Activated B cell treated with CpG ODN at 0.5 μM for 24 hours (primary cell): ENCODE measurements at regions not wholly inside any gene's neighbourhood (a gene's known extent, or its start where the extent isn't known, plus 50 kb on each side); places are given as distances from the start of the nearest gene placed in this dataset.

Experiments
- ATAC-seq: fragments of 200-7000 bp; cut with Tn5 transposase; one replicate; pipeline ENCODE4 v1.10.0; 2021; ENCODE audit warnings: low read depth, mild to moderate bottlenecking, moderate library complexity
- CTCF ChIA-PET: fragments of 350-600 bp; sonication (Branson Sonifier 250); formaldehyde crosslinking; loops from one replicate; lab custom pipeline; 2021; ENCODE audit warnings: antibody characterized with exemption; lab: Charles Lee
- POLR2A ChIA-PET: fragments of 350-600 bp; sonication (Branson Sonifier 250); formaldehyde crosslinking; loops from one replicate; lab custom pipeline; 2021; ENCODE audit warnings: antibody characterized with exemption; lab: Charles Lee
- DNase-seq: peaks from one replicate; pipeline ENCODE4 v3.0.0; 2022
- H3K27ac Mint-ChIP-seq: one replicate; pipeline ENCODE4 v1.8.0; 2020; ENCODE audit warnings: mixed read lengths
- H3K27me3 Mint-ChIP-seq: one replicate; pipeline ENCODE4 v1.8.0; 2021; ENCODE audit warnings: mixed read lengths
- H3K36me3 Mint-ChIP-seq: one replicate; pipeline ENCODE4 v1.8.0; 2021; ENCODE audit warnings: low read depth, mixed read lengths
- H3K4me1 Mint-ChIP-seq: one replicate; pipeline ENCODE4 v1.8.0; 2021; ENCODE audit warnings: mixed read lengths
- H3K4me3 Mint-ChIP-seq: one replicate; pipeline ENCODE4 v1.8.0; 2020; ENCODE audit warnings: mild to moderate bottlenecking, mixed read lengths
- H3K9me3 Mint-ChIP-seq: one replicate; pipeline ENCODE4 v1.8.0; 2020; ENCODE audit warnings: mixed read lengths
- intact Hi-C: fragments of 100-400 bp; cut with micrococcal nuclease; formaldehyde crosslinking; loops from one replicate; pipeline ENCODE4 v1.15.1; 2024
- TF ChIP-seq, protein P1 (sequence below): fragments of 200-600 bp; IDR thresholded peaks from one replicate; pipeline ENCODE4 v1.8.0; 2022; ENCODE audit warnings: antibody characterized with exemption, mild to moderate bottlenecking

DNA sequence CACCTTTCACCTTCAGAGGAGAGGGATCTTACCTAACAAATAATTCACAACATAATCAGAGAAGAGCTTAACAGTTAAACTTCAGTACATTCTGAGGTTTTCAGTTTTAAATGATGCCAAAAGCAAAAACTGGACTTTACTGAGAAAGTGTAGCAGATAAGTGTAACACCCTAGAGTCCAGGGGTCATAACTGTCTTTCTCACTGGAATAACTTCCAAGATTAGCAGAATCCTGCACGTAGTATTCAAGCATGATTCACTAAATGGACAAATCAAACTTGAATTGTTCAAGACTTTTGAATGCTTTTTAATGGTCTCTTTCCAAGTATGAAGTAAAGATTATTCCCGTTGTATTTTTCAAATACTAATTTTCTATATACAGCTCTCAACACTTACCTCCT, 180.1 kb upstream of the NREP start:
- Mint-ChIP-seq H3K27ac (no peak overlapping the region), H3K9me3 (no peaks in the 10 kb centered on the region), H3K36me3 (no peaks in the 10 kb centered on the region), H3K4me1 (no peaks in the 10 kb centered on the region), H3K27me3 (no peaks in the 10 kb centered on the region), H3K4me3 (no peak overlapping the region)
- ATAC-seq (no peak), DNase-seq (no peak)
- TF ChIP-seq, protein P1, sequence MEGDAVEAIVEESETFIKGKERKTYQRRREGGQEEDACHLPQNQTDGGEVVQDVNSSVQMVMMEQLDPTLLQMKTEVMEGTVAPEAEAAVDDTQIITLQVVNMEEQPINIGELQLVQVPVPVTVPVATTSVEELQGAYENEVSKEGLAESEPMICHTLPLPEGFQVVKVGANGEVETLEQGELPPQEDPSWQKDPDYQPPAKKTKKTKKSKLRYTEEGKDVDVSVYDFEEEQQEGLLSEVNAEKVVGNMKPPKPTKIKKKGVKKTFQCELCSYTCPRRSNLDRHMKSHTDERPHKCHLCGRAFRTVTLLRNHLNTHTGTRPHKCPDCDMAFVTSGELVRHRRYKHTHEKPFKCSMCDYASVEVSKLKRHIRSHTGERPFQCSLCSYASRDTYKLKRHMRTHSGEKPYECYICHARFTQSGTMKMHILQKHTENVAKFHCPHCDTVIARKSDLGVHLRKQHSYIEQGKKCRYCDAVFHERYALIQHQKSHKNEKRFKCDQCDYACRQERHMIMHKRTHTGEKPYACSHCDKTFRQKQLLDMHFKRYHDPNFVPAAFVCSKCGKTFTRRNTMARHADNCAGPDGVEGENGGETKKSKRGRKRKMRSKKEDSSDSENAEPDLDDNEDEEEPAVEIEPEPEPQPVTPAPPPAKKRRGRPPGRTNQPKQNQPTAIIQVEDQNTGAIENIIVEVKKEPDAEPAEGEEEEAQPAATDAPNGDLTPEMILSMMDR, result no peak
- ChIA-PET CTCF (no interaction called here), POLR2A (no interaction called here)
- intact Hi-C loops, result no loop called here

DNA sequence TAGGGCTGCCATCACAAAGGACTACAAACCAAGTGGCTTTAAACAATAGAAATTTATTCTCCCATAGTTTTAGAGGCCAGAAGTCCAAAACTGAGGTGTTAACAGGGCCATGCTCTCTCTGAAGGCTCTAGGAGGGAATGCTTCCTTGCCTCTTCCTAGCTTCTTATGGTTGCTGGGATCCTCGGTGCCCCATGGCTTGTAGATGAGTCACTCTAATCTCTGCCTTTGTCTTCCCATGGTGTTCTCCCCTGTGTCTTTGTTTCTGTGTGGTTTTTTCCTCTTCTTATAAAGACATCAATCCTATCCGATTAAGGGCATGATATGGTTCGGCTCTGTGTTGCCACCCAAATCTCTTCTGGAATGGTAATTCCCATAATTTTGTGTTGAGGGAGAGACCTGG, 178.8 kb upstream of the NREP start:
- TF ChIP-seq, protein P1, result no peak
- no peak for DNase-seq
- no peak overlapping the region for H3K27ac Mint-ChIP-seq
- POLR2A ChIA-PET, result no interaction called here
- intact Hi-C loops, result no loop called here
- no peak for ATAC-seq
- H3K36me3 Mint-ChIP-seq, result no peaks in the 10 kb centered on the region
- CTCF ChIA-PET, result no interaction called here
- H3K4me3 Mint-ChIP-seq, result no peak overlapping the region
- H3K27me3 Mint-ChIP-seq, result no peaks in the 10 kb centered on the region
- H3K4me1 Mint-ChIP-seq, result no peaks in the 10 kb centered on the region
- H3K9me3 Mint-ChIP-seq, result no peaks in the 10 kb centered on the region

DNA sequence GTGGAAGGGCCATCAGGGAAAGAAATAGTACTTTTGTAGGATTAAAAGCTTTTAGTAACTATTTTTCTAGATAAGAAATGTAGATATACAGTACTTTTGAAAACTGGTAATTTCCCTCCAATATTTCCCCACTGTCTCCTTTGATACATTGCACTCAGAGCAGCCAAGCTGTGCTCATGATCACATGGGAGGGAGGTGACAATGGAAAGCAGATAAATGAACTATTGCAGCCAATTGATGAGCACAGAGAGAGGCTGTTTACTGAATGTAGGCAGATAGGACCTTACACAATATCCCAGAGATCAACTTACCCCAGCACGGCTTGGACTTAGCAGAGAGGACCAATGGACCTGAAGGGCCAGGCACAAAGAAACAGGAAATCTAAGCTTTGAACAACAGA, 178.0 kb upstream of the NREP start:
- CTCF ChIA-PET, result no interaction called here

DNA sequence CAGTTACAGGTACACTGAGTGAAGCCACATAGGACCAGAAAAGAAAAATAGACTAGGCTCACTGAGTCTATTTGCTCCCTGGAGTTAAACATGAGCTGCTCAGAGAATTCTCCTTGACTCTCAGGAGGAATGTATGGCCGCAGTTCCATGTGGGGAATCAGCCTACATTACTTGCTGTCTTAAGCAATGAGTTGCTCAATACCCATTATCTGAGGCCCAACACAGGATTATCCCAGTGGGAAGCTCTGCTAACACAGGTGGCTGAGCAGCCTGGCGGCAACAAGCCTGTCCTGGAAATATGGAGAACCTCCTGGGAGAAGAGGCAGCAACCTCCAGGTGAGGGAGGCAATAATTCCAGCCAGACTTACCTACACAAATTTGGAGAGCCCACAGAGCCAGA, 177.5 kb upstream of the NREP start:
- no peaks in the 10 kb centered on the region for H3K27me3 Mint-ChIP-seq
- ChIA-PET CTCF (no interaction called here), POLR2A (no interaction called here)
- intact Hi-C loops, result no loop called here
- ATAC-seq, result no peak
- H3K4me3 Mint-ChIP-seq, result no peak overlapping the region
- H3K36me3 Mint-ChIP-seq, result no peaks in the 10 kb centered on the region
- H3K9me3 Mint-ChIP-seq, result no peaks in the 10 kb centered on the region
- H3K27ac Mint-ChIP-seq, result no peak overlapping the region
- TF ChIP-seq, protein P1, result no peak
- no peak for DNase-seq
- no peaks in the 10 kb centered on the region for H3K4me1 Mint-ChIP-seq

More for the DNA sequence above, 178.0 kb upstream of the NREP start:
- Mint-ChIP-seq H3K36me3 (no peaks in the 10 kb centered on the region), H3K27ac (no peak overlapping the region), H3K9me3 (no peaks in the 10 kb centered on the region), H3K4me3 (no peak overlapping the region), H3K27me3 (no peaks in the 10 kb centered on the region), H3K4me1 (no peaks in the 10 kb centered on the region)
- ATAC-seq, result no peak
- intact Hi-C loops, result no loop called here
- DNase-seq, result no peak
- POLR2A ChIA-PET, result no interaction called here
- TF ChIP-seq, protein P1, result no peak

DNA sequence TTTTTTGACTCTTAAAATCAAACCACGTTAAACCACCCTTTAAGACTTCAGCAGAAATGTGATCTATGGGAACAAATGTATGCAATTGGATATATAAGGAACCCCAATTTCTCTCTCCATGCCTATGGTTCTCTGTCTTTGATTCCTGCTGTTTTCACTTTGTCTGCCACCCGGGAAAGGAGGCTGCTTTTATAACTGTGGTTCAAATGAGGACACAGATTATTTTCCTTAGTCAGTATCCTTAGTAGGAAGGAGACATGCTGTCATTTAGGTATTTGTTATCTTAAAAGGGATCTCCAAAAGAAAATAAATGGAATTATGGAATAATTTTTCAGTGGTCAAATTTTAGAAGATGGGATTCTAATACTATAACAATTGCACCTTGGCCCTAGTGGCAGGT, 176.1 kb upstream of the NREP start:
- Mint-ChIP-seq H3K27ac (no peak overlapping the region), H3K36me3 (no peaks in the 10 kb centered on the region), H3K4me3 (no peak overlapping the region), H3K9me3 (no peaks in the 10 kb centered on the region), H3K27me3 (no peaks in the 10 kb centered on the region), H3K4me1 (no peaks in the 10 kb centered on the region)
- intact Hi-C loops, result no loop called here
- TF ChIP-seq, protein P1, result no peak
- POLR2A ChIA-PET, result no interaction called here
- DNase-seq (no peak), ATAC-seq (no peak)
- CTCF ChIA-PET, result no interaction called here
